Ishikawa (cell line): ENCODE measurements at regions not wholly inside any gene's neighbourhood (a gene's known extent, or its start where the extent isn't known, plus 50 kb on each side); places are given as distances from the start of the nearest gene placed in this dataset.

Experiments
- CEBPB ChIP-seq: IDR thresholded peaks from 2 replicates; pipeline ENCODE4 v1.6.1; 2012
- CREB1 ChIP-seq: IDR thresholded peaks from 2 replicates; pipeline ENCODE4 v1.6.1; 2012; ENCODE audit warnings: low read depth
- EP300 ChIP-seq: IDR thresholded peaks from 2 replicates; pipeline ENCODE4 v1.6.1; 2012; ENCODE audit warnings: borderline replicate concordance
- FOXM1 ChIP-seq: IDR thresholded peaks from 2 replicates; pipeline ENCODE4 v1.6.1; 2012; ENCODE audit warnings: low read depth, borderline replicate concordance
- RAD21 ChIP-seq: IDR thresholded peaks from 2 replicates; pipeline ENCODE4 v1.6.1; 2012; ENCODE audit warnings: low read depth
- TAF1 ChIP-seq: IDR thresholded peaks from 2 replicates; pipeline ENCODE4 v1.6.1; 2012; ENCODE audit warnings: low read depth, mild to moderate bottlenecking
- TEAD4 ChIP-seq: IDR thresholded peaks from 2 replicates; pipeline ENCODE4 v1.6.1; 2012
- YY1 ChIP-seq: IDR thresholded peaks from 2 replicates; pipeline ENCODE4 v1.6.1; 2012; ENCODE audit warnings: low read depth
- TF ChIP-seq, protein P1 (sequence below): IDR thresholded peaks from 2 replicates; pipeline ENCODE4 v1.6.1; 2012

DNA sequence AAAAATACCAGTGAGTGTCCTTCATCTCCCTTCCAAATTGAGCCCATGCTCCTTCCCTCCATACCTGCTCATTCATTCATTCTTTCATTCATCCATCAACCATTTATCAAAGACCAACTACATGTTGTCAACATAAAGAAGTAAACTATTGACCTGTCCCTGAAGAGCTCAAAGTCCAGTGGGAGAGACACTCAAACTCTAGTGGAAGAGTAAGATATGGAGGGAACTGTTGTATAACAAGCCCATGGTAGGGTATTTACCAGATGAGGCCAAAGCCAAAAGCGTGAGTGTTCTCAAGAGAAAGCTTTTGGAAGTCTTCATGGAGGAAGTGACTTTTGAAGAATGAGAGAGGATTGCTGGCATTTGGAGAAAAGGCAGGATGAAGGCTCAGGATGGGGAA is 163.4 kb upstream of the SPACA1 start:
- TF ChIP-seq YY1 (no peak), EP300 (no peak), TEAD4 (no peak), FOXM1 (no peak), RAD21 (no peak), TAF1 (no peak), CREB1 (no peak), CEBPB (no peak)
- TF ChIP-seq, protein P1, sequence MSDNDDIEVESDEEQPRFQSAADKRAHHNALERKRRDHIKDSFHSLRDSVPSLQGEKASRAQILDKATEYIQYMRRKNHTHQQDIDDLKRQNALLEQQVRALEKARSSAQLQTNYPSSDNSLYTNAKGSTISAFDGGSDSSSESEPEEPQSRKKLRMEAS: no peak
